Skeletal muscle cell (primary cell): ENCODE measurements at regions not wholly inside any gene's neighbourhood (a gene's known extent, or its start where the extent isn't known, plus 50 kb on each side); places are given as distances from the start of the nearest gene placed in this dataset.

Source experiments
- DNase-seq: peaks from one replicate; pipeline ENCODE4 v3.0.0-alpha.2; 2010; ENCODE audit warnings: low read depth
- H3K4me3 ChIP-seq: 2 replicates; pipeline ENCODE4 v1.5.1; 2011; ENCODE audit warnings: low read depth, mild to moderate bottlenecking, control low read depth, low read length, moderate library complexity

- DNase-seq: no peak
- H3K4me3 ChIP-seq: no peak overlapping the region
Measured at GRCh38 chr7:69450456-69450855, 147.8 kb upstream of the AUTS2 start.

GRCh38 chr7:69451715-69452114 is 146.6 kb upstream of the AUTS2 start:
- no peak for DNase-seq
- H3K4me3 ChIP-seq: no peak overlapping the region

- no peak overlapping the region for H3K4me3 ChIP-seq
- DNase-seq: no peak
Measured at GRCh38 chr7:69452797-69453196, 145.5 kb upstream of the AUTS2 start.

DNA sequence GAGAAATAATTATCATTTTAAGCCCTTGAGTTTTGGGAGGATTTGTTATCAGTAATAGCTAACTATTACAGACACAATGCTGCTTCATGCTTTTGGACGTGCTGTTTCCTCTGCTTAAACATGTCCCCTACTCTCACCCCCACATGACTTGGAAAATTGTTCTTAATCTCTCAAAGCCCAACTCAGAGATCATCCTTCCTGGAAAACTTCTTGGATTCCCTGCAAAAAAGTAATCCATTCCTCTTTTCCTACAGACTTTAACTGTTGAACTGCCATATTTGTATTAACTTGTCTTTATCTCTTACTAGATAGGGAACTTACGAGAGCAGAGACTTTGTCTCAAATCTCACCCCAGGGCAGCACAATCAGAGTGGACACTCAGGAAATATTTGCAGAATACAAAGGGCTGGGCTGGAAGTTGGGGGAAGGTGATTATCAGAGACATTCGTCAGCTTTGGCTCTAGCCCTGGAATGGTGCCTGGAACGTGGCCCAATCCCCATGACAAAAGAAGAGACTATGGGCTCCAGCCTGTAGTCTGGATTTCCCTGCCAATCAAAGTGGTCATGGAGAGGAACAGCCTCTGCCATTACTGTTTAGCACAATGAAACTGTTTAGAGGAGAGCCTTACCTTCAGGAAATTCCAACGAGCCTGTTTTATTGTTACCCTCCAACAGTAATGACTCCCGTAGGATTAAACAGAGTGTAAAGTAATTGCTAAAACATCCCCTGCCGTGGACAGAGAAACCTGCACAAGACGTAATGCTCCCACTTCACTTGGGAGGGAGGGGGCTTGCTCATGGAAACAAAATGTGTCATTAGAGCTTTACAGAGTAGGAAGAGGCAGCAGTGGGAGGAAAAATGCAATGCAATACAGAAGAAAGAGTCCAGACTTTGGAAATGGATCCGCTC is 140.4 kb upstream of the AUTS2 start:
- no peak overlapping the region for H3K4me3 ChIP-seq
- DNase-seq: peak; percentile 32

- no peak overlapping the region for H3K4me3 ChIP-seq
- DNase-seq: no peak
Measured at GRCh38 chr7:69464035-69464434, 134.2 kb upstream of the AUTS2 start.

GRCh38 chr7:69465262-69465661 is 133.0 kb upstream of the AUTS2 start:
- no peak for DNase-seq

GRCh38 chr7:69467826-69468225 is 130.4 kb upstream of the AUTS2 start:
- DNase-seq: no peak
- no peak overlapping the region for H3K4me3 ChIP-seq

More at GRCh38 chr7:69465262-69465661, 133.0 kb upstream of the AUTS2 start:
- H3K4me3 ChIP-seq: no peak overlapping the region

- H3K4me3 ChIP-seq: no peak overlapping the region
- DNase-seq: no peak
Measured at GRCh38 chr7:69476416-69476815, 121.9 kb upstream of the AUTS2 start.

DNA sequence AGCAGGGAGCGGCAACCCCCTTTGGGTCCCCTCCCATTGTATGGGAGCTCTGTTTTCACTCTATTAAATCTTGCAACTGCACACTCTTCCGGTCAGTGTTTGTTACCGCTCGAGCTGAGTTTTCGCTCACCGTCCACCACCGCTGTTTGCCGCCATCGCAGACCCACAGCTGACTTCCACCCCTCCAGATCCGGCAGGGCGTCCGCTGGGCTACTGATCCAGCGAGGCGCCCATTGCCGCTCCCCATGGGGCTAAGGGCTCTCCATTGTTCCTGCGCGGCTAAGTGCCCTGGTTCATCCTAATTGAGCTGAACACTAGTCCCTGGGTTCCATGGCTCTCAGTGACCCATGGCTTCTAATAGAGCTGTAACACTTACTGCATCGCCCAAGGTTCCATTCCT is 115.6 kb upstream of the AUTS2 start:
- H3K4me3 ChIP-seq: no peak overlapping the region
- DNase-seq: no peak

DNA sequence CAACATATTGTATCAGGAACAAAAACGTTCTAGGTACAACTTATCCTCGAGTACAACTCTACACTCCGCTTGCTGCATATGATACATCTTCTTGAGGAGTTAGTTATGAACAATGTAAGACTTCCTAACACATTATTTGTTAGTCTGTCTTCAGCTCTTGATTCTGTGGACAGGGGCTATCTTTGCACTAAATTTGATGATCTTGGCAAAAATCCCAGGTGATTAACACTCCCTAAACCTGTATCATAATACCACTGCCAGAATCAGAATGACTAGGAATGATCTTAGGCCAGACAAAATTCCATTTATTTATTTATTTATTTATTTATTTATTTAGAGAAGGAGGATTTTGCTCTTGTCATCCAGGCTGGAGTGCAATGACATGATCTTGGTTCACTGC is 108.7 kb upstream of the AUTS2 start:
- no peak overlapping the region for H3K4me3 ChIP-seq
- no peak for DNase-seq

DNA sequence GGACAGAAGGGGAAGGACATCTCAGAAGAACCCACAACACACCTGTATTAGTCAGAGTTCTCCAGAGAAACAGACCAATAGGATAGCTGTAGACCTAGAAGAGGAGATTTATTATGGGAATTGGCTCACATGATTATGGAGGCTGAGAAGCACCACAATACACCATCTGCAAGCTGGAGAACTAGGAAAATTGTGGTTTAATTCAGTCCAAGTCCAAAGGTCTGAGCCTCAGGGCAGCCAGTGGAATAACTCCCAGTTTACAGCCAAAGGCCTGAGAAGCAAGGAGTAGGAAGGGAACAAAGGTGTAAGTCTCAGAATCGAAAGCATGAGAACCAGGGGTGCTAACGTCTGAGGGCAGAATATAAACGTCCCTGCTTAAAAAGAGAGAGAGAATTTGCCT is 99.6 kb upstream of the AUTS2 start:
- no peak for DNase-seq
- no peak overlapping the region for H3K4me3 ChIP-seq

- H3K4me3 ChIP-seq: no peak overlapping the region
- DNase-seq: no peak
Measured at GRCh38 chr7:69502358-69502757, 95.9 kb upstream of the AUTS2 start.

GRCh38 chr7:69504733-69505420 is 93.4 kb upstream of the AUTS2 start:
- H3K4me3 ChIP-seq: no peak overlapping the region
- DNase-seq: no peak

DNA sequence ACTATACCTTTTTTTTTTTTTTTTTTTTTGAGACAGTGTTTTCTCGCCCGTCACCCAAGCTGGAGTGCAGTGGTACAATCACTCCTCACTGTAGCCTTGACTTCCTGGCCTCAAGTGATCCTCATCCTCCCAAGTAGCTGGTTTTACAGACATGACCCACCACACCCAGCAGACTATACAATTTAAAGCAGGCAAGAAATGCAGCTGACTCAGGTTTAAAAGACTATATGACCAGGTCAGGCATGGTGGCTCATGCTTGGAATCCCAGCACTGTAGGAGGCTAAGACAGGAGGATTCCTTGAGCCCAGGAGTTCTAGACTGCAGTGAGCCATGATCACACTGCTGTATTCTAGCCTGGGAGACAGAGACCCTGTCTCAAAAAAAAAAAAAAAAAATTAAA is 89.5 kb upstream of the AUTS2 start:
- H3K4me3 ChIP-seq: no peak overlapping the region

GRCh38 chr7:69510114-69510513 is 88.2 kb upstream of the AUTS2 start:
- DNase-seq: no peak

More for the DNA sequence above, 89.5 kb upstream of the AUTS2 start:
- no peak for DNase-seq

GRCh38 chr7:69515495-69516212 is 82.6 kb upstream of the AUTS2 start:
- DNase-seq: no peak
- H3K4me3 ChIP-seq: no peak overlapping the region

More at GRCh38 chr7:69510114-69510513, 88.2 kb upstream of the AUTS2 start:
- no peak overlapping the region for H3K4me3 ChIP-seq

DNA sequence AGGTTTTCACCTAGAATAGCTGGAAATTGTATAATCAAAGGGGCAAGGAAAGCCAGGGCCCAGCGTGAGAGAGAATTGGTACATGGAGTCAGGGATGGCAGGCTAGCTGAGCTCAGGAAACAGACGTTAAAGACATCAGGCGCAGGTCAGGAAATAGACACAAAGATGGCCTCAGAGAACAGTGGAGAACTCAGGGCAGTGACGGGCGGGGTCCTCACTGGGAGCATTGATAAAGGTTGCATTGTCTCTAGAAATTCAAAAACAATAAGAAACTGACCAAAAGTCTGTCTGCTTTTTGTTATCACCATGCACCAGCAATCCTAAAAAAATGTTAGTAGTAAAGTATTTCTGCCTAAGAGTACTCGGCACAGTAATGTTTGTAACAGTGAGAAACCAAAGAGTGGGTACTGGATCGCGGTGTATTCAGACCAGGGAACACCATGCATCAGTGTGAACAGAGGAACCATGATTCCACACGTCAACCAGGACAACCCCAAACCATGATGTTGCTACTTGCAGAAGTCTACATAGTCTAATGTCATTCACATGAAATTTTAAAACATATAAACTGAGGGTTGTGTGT is 81.9 kb upstream of the AUTS2 start:
- H3K4me3 ChIP-seq: no peak overlapping the region
- no peak for DNase-seq

DNA sequence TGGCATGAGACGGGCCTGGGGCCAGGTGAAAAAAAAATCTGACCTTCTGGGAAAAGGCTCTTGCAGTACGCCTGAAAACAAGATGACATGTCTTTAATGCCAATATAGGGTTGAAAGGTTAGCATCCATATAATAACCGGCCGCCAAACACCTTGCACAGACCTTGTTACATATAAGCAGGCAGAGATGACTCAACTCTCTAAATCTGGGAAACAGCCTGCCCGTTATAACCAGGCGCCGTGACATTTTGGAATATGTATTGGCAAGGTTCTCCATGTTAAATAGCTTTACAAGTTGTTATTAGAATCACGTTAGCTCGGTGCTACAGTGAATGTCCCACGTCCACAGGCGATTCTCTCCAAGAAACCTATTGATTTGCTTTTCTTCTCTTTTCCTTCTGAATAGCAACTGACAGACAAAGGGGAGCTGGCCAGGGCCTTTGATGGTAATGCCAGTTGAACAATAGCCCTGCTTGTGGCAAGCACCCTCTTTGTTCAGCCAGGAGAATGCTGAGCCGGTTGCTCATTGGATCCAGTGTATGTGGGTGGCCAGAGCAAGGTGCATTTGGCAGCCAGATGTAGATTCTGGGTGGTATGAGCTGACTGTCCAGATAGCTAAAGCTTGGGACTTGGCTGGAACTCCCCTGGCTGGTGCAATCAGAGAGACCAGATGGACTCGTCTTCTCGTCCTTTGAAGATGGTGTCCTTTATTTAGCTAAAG is 80.1 kb upstream of the AUTS2 start:
- no peak for DNase-seq
- H3K4me3 ChIP-seq: no peak overlapping the region

- H3K4me3 ChIP-seq: no peak overlapping the region
- DNase-seq: no peak
Measured at GRCh38 chr7:69518705-69519077, 79.6 kb upstream of the AUTS2 start.
